ENCODE measurements at regions not wholly inside any gene's neighbourhood (a gene's known extent, or its start where the extent isn't known, plus 50 kb on each side); places are given as distances from the start of the nearest gene placed in this dataset.

- no peaks in the 10 kb centered on the region for H3K4me1 ChIP-seq (ENCODE audit: control insufficient read depth in 5 of 5, insufficient read depth in 5 of 5, low read length in 5 of 5)
- no peaks in the 10 kb centered on the region for H3K9me3 ChIP-seq (ENCODE audit: control insufficient read depth in 5 of 5, low read length in 5 of 5)
- H3K27ac ChIP-seq (ENCODE audit: low read depth, low read length) = no peak overlapping the region
- no peak overlapping the region for H3K4me3 ChIP-seq (ENCODE audit: low read depth in 1 of 5, low read length in 5 of 5)
- no peaks in the 10 kb centered on the region for H3K36me3 ChIP-seq (ENCODE audit: control insufficient read depth in 5 of 5, insufficient read depth in 5 of 5, low read length in 5 of 5)
- no peaks in the 10 kb centered on the region for H3K27me3 ChIP-seq (ENCODE audit: control insufficient read depth in 5 of 5, insufficient read depth in 4 of 5, low read length in 5 of 5)
- H3K9ac ChIP-seq (ENCODE audit: low read length in 5 of 5) = no peak overlapping the region
These were observed 196.9 kb downstream of the TM9SF2 start for GRCh38 chr13:99698010-99698815.

DNA sequence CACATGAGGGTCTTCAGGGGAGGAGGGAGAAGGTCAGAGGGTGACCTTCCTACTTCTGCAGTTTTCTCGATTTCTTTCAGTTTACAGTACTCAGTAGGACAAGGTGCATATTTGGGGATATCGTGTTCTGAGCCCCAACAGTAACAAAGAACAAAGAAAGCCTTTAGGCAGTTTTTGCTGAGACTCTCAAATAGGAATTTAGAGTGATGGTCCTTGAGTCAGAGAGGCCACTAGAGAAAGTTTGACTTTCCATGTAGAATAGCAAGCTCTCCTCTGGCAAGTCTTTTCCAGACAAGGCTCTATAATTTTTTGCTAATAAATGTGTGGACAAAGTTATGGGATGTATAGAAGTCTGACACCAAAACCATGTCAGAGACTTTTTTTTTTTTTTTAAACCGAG lies 194.6 kb downstream of the TM9SF2 start:
- Histone ChIP-seq H3K4me1 (ENCODE audit: control insufficient read depth in 5 of 5, insufficient read depth in 5 of 5, low read length in 5 of 5) (no peaks in the 10 kb centered on the region), H3K27ac (ENCODE audit: low read depth, low read length) (no peak overlapping the region), H3K4me3 (ENCODE audit: low read depth in 1 of 5, low read length in 5 of 5) (no peak overlapping the region), H3K27me3 (ENCODE audit: control insufficient read depth in 5 of 5, insufficient read depth in 4 of 5, low read length in 5 of 5) (no peaks in the 10 kb centered on the region), H3K9me3 (ENCODE audit: control insufficient read depth in 5 of 5, low read length in 5 of 5) (no peaks in the 10 kb centered on the region), H3K36me3 (ENCODE audit: control insufficient read depth in 5 of 5, insufficient read depth in 5 of 5, low read length in 5 of 5) (no peaks in the 10 kb centered on the region), H3K9ac (ENCODE audit: low read length in 5 of 5) (no peak overlapping the region)

DNA sequence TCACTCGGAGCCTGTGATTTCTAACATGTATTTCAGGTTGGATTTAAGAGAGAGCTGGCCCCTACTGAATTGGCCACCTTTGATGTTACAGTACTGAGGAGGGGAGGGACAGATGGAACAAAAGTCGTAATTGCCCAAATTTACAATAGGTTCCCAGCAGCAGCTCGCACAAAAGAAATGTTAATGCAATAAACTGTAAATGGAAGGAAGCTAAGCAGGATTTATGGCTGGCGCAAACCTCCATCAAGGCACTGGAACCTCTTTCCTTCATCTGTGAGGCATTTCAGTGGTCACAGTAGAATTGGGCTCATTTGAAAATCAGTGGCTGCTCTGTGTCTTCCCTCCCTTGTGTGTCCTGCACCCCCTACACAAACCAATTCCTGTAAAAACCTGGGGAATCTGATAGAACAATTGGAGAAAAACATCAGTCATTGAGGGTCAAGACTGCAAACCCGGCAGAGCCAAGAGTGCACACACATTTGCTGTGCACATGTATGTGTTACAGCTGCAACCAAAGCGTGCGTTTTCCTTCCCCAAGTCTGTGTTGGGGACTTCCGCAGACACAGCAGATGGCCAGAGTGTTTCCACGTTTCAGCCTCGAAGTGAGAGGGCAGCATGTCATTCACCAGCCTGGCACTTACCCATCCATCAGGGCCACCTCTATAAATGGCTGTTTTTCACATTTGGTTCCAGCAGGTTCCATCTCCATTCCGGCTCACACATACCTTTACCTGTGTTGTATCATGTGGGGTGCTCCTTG lies 192.8 kb downstream of the TM9SF2 start:
- Histone ChIP-seq H3K27ac (ENCODE audit: low read depth, low read length) (no peak overlapping the region), H3K27me3 (ENCODE audit: control insufficient read depth in 5 of 5, insufficient read depth in 4 of 5, low read length in 5 of 5) (no peaks in the 10 kb centered on the region), H3K4me1 (ENCODE audit: control insufficient read depth in 5 of 5, insufficient read depth in 5 of 5, low read length in 5 of 5) (no peaks in the 10 kb centered on the region), H3K4me3 (ENCODE audit: low read depth in 1 of 5, low read length in 5 of 5) (no peak overlapping the region), H3K9me3 (ENCODE audit: control insufficient read depth in 5 of 5, low read length in 5 of 5) (no peaks in the 10 kb centered on the region), H3K36me3 (ENCODE audit: control insufficient read depth in 5 of 5, insufficient read depth in 5 of 5, low read length in 5 of 5) (no peaks in the 10 kb centered on the region), H3K9ac (ENCODE audit: low read length in 5 of 5) (no peak overlapping the region)

GRCh38 chr13:99693351-99693750 lies 192.1 kb downstream of the TM9SF2 start:
- no peaks in the 10 kb centered on the region for H3K27me3 ChIP-seq (ENCODE audit: control insufficient read depth in 5 of 5, insufficient read depth in 4 of 5, low read length in 5 of 5)
- no peak overlapping the region for H3K9ac ChIP-seq (ENCODE audit: low read length in 5 of 5)
- H3K36me3 ChIP-seq (ENCODE audit: control insufficient read depth in 5 of 5, insufficient read depth in 5 of 5, low read length in 5 of 5) = no peaks in the 10 kb centered on the region
- no peaks in the 10 kb centered on the region for H3K4me1 ChIP-seq (ENCODE audit: control insufficient read depth in 5 of 5, insufficient read depth in 5 of 5, low read length in 5 of 5)
- H3K27ac ChIP-seq (ENCODE audit: low read depth, low read length) = no peak overlapping the region
- H3K4me3 ChIP-seq (ENCODE audit: low read depth in 1 of 5, low read length in 5 of 5) = no peak overlapping the region
- H3K9me3 ChIP-seq (ENCODE audit: control insufficient read depth in 5 of 5, low read length in 5 of 5) = no peaks in the 10 kb centered on the region

DNA sequence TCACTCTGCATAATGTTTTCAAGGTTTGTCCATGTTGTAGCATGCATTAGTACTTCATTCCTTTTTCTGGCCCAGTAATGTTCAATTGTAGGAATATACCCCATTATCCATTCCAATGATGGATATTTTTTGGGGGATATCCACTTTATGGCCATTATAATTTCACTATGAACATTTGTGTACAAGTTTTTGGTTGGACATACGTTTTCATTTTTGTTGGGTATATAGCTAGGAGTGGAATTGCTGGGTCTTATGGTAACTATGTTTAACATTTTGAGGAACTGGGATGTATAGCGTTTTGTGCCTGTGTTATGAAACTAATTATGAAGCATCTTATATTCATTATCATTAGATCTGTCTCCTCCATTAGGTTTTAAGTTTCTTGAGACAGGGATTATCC lies 191.6 kb downstream of the TM9SF2 start:
- no peak overlapping the region for H3K9ac ChIP-seq (ENCODE audit: low read length in 5 of 5)
- no peaks in the 10 kb centered on the region for H3K27me3 ChIP-seq (ENCODE audit: control insufficient read depth in 5 of 5, insufficient read depth in 4 of 5, low read length in 5 of 5)
- no peak overlapping the region for H3K4me3 ChIP-seq (ENCODE audit: low read depth in 1 of 5, low read length in 5 of 5)
- H3K4me1 ChIP-seq (ENCODE audit: control insufficient read depth in 5 of 5, insufficient read depth in 5 of 5, low read length in 5 of 5) = no peaks in the 10 kb centered on the region
- H3K27ac ChIP-seq (ENCODE audit: low read depth, low read length) = no peak overlapping the region
- no peaks in the 10 kb centered on the region for H3K36me3 ChIP-seq (ENCODE audit: control insufficient read depth in 5 of 5, insufficient read depth in 5 of 5, low read length in 5 of 5)
- no peaks in the 10 kb centered on the region for H3K9me3 ChIP-seq (ENCODE audit: control insufficient read depth in 5 of 5, low read length in 5 of 5)

DNA sequence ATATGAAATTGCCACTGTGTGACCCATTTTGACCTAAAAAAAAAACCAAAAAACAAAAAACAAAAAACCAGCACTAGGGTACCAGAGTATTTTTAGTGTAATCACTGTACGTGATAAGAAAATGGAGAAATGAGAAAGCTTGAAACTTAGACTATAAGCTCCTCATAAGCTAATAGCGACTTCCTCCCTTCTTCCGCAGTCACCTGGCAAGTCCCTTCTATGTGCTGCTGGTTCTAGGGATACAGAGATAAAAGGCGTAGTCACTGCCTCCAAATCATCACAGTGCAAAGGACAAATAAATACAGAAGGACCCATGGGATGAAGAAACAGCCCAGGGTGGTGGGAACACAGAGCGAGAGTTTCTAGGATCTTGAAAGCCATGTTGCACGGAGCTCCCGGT lies 190.3 kb downstream of the TM9SF2 start:
- H3K27ac ChIP-seq (ENCODE audit: low read depth, low read length) = no peak overlapping the region
- H3K9ac ChIP-seq (ENCODE audit: low read length in 5 of 5) = no peak overlapping the region
- no peaks in the 10 kb centered on the region for H3K27me3 ChIP-seq (ENCODE audit: control insufficient read depth in 5 of 5, insufficient read depth in 4 of 5, low read length in 5 of 5)
- no peaks in the 10 kb centered on the region for H3K36me3 ChIP-seq (ENCODE audit: control insufficient read depth in 5 of 5, insufficient read depth in 5 of 5, low read length in 5 of 5)
- H3K9me3 ChIP-seq (ENCODE audit: control insufficient read depth in 5 of 5, low read length in 5 of 5) = no peaks in the 10 kb centered on the region
- H3K4me1 ChIP-seq (ENCODE audit: control insufficient read depth in 5 of 5, insufficient read depth in 5 of 5, low read length in 5 of 5) = peaks cover 0 to 5% (median 0%) of the 10 kb centered on the region in 5 donors
- no peak overlapping the region for H3K4me3 ChIP-seq (ENCODE audit: low read depth in 1 of 5, low read length in 5 of 5)

DNA sequence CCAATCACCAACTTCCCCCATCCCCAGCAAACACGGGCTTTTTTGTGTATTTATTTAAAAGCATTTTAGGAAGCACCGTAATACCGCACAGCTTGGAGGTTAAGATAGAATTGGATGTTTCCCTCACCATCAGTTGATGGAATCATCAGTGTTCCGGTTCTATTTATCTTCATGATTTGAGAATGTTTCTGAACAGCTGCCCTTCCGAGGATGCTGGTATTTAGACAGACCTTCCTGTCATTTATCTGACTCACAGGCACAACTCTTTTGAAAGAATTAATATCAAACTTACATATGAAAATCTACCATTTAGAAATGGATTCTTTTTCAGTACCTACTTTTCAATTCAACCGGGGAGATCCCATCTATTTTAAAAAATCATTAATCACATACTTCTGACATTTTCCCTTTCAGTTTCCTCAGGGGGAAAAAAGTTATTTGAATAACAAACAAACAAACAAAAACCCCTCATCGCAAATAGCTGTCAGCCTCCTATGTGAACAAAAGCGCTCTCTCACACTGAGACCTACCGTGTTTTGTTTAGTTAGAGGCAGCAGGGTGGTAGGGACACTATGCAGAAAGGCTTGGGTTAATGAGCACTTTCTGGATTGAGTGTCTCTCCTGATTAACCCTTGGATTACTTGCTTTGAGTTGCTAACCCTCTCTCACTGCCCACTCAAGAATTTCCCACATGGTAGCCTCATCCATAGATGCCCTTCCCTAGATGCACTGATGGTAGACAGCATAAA lies 189.3 kb downstream of the TM9SF2 start:
- Histone ChIP-seq H3K36me3 (ENCODE audit: control insufficient read depth in 5 of 5, insufficient read depth in 5 of 5, low read length in 5 of 5) (no peaks in the 10 kb centered on the region), H3K9ac (ENCODE audit: low read length in 5 of 5) (no peak overlapping the region), H3K4me1 (ENCODE audit: control insufficient read depth in 5 of 5, insufficient read depth in 5 of 5, low read length in 5 of 5) (peaks cover 0 to 8% (median 0%) of the 10 kb centered on the region in 5 donors), H3K9me3 (ENCODE audit: control insufficient read depth in 5 of 5, low read length in 5 of 5) (no peaks in the 10 kb centered on the region), H3K27me3 (ENCODE audit: control insufficient read depth in 5 of 5, insufficient read depth in 4 of 5, low read length in 5 of 5) (no peaks in the 10 kb centered on the region), H3K27ac (ENCODE audit: low read depth, low read length) (no peak overlapping the region), H3K4me3 (ENCODE audit: low read depth in 1 of 5, low read length in 5 of 5) (no peak overlapping the region)

DNA sequence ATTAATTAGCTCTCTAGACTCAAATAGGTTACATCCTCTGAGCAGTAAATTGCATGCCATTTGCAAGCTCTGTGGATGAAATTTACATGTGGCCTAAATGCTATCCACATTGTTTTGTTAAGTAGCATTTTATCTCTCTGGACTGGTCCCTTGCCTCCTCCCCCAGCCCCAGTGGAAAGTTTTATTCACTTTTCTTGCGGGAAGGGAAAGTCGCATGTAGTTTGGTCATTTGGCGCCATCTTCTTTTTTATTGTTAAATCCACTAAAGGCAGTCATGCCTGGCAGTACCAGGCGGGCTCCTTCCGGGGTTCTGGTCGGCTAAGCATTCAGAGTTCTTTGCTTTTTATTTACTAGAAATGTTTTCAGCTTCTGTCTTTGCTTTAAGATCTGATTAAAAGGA lies 188.7 kb downstream of the TM9SF2 start:
- Histone ChIP-seq H3K27ac (ENCODE audit: low read depth, low read length) (no peak overlapping the region), H3K4me3 (ENCODE audit: low read depth in 1 of 5, low read length in 5 of 5) (no peak overlapping the region), H3K9me3 (ENCODE audit: control insufficient read depth in 5 of 5, low read length in 5 of 5) (no peaks in the 10 kb centered on the region), H3K36me3 (ENCODE audit: control insufficient read depth in 5 of 5, insufficient read depth in 5 of 5, low read length in 5 of 5) (no peaks in the 10 kb centered on the region), H3K9ac (ENCODE audit: low read length in 5 of 5) (no peak overlapping the region), H3K27me3 (ENCODE audit: control insufficient read depth in 5 of 5, insufficient read depth in 4 of 5, low read length in 5 of 5) (no peaks in the 10 kb centered on the region), H3K4me1 (ENCODE audit: control insufficient read depth in 5 of 5, insufficient read depth in 5 of 5, low read length in 5 of 5) (peaks cover 0 to 8% (median 0%) of the 10 kb centered on the region in 5 donors)

- H3K9ac ChIP-seq (ENCODE audit: low read length in 5 of 5) = no peak overlapping the region
- no peaks in the 10 kb centered on the region for H3K9me3 ChIP-seq (ENCODE audit: control insufficient read depth in 5 of 5, low read length in 5 of 5)
- no peaks in the 10 kb centered on the region for H3K36me3 ChIP-seq (ENCODE audit: control insufficient read depth in 5 of 5, insufficient read depth in 5 of 5, low read length in 5 of 5)
- H3K4me1 ChIP-seq (ENCODE audit: control insufficient read depth in 5 of 5, insufficient read depth in 5 of 5, low read length in 5 of 5) = peaks cover 0 to 8% (median 0%) of the 10 kb centered on the region in 5 donors
- H3K27ac ChIP-seq (ENCODE audit: low read depth, low read length) = no peak overlapping the region
- H3K4me3 ChIP-seq (ENCODE audit: low read depth in 1 of 5, low read length in 5 of 5) = no peak overlapping the region
- H3K27me3 ChIP-seq (ENCODE audit: control insufficient read depth in 5 of 5, insufficient read depth in 4 of 5, low read length in 5 of 5) = no peaks in the 10 kb centered on the region
These were observed 187.5 kb downstream of the TM9SF2 start for GRCh38 chr13:99688776-99689175.
